Activated CD8-positive, alpha-beta memory T cell treated with anti-CD3 and anti-CD28 coated beads for 48 hours (primary cell): ENCODE measurements at regions not wholly inside any gene's neighbourhood (a gene's known extent, or its start where the extent isn't known, plus 50 kb on each side); places are given as distances from the start of the nearest gene placed in this dataset.
A peak's percentile ranks its signal among the peaks of the same experiment; 100 is the strongest.
"Not testable (repeated sequence)": the region's sequence is repeated elsewhere in the genome, so short reads cannot be mapped to it uniquely, and the experiment has no call there.

Experiments
- DNase-seq, 3 experiments: peaks; one replicate each; pipeline ENCODE4 v3.0.0-alpha.2; 2020; ENCODE audit warnings: low read depth in 2 of 3, low spot score in 2 of 3

GRCh38 chr2:87454421-87454820 is 293.5 kb upstream of the PLGLB2 start:
- DNase-seq = not testable (repeated sequence)

- DNase-seq = not testable (repeated sequence)
Observed at GRCh38 chr2:87455209-87455853, 292.6 kb upstream of the PLGLB2 start.

- DNase-seq = not testable (repeated sequence)
Observed at GRCh38 chr2:87455854-87456249, 292.0 kb upstream of the PLGLB2 start.

DNA sequence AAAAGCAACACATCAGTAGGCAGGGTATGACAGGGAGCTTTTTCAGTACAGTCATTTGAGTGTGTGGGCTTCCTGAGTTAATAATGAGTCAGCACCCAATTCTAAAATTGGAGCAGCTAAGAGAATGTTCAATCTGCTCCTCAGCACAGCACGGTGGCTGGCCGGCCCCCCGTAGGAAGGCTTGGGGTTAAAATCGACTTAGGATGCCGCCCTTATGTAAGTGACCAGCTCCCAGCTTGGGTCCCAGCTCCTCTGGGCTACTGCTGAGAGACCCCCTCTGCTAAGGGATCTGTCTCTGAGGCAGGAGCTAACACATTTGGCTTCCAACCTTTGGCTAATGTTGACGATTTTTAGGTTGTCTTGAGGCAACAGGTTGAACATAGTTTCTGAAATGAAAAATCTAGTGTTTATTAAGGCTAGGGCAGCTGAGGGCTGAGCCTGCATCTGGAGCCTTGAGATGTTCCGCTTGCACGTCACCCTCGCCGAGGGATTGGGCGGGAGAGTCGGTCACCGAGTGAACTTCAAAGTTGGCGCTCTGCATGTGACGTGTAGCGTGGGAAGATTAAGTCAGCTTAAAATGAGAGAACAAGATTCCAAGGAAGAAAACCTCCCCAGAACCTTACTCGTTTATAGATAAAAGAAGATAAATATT is 291.3 kb upstream of the PLGLB2 start:
- DNase-seq = not testable (repeated sequence)

GRCh38 chr2:87457129-87457499 is 290.8 kb upstream of the PLGLB2 start:
- DNase-seq = not testable (repeated sequence)

- not testable (repeated sequence) for DNase-seq
Observed at GRCh38 chr2:87458938-87459337, 288.9 kb upstream of the PLGLB2 start.

GRCh38 chr2:87460104-87460503 is 287.8 kb upstream of the PLGLB2 start:
- DNase-seq = not testable (repeated sequence)

GRCh38 chr2:87460662-87461061 is 287.2 kb upstream of the PLGLB2 start:
- DNase-seq = not testable (repeated sequence)

DNA sequence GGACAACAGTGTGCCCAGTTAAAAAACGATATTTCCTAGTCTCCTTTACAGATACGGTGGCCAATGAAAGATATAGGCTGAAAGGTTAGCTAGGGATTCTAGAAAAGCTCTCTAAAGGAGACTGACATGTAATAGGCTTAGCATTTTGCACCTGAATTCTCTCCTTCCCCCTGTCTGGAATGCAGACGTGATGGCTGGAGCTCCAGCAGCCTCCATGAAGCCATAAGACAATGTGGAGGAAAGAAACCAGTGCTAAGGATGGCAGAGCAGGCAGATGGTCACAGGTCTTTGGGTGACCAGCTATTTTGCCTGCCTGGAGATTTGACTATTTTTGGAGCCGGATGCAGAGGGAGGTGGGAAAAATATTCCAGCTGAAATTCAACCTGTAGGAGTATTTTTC is 286.2 kb upstream of the PLGLB2 start:
- not testable (repeated sequence) for DNase-seq

DNA sequence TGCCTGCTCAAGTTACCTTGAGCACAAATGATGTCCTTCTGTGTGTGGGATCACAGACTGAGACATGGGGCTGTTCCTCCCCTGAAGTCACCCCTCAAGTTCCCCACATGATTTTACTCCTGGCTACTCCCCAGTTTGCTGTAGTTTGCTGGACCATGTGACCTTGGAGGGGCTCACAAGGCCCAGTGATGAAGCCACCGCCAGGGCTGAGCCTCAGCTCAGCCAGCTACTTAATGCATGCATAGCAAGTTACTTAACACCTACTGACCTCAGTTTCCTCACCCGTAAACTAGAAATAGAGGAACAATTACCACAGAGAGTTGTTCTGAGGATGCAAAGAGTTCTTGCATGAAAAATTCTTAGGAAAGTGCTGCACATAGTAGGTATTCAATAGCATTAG is 283.7 kb upstream of the PLGLB2 start:
- not testable (repeated sequence) for DNase-seq

GRCh38 chr2:87465730-87466129 is 282.2 kb upstream of the PLGLB2 start:
- not testable (repeated sequence) for DNase-seq

DNA sequence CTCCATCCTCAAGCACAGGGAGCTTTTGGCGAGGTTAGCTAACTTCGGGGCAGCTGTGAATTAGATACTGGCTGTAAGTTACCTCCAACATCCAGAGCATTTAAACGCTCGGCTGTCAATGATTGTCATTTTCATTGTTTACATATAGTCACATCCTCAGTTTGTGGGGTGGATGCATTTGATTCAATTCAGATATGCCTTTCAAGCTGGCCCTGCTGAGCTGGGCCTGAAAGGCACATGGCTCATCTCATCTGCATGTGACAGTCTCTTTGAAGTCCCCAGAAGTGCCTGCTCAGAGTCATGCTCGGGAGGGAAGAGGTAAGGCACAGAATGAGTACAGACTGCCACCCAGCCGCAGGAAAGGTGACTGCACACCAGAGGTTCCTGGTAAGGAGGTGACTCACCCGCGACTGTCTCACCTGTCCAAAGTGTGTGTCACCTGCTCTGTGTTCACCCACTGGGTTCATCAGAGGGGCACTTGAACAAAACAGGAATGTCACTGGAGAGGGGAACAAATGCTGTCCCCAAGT is 281.2 kb upstream of the PLGLB2 start:
- peak in 1 of 3 experiments; percentile 50 for DNase-seq

DNA sequence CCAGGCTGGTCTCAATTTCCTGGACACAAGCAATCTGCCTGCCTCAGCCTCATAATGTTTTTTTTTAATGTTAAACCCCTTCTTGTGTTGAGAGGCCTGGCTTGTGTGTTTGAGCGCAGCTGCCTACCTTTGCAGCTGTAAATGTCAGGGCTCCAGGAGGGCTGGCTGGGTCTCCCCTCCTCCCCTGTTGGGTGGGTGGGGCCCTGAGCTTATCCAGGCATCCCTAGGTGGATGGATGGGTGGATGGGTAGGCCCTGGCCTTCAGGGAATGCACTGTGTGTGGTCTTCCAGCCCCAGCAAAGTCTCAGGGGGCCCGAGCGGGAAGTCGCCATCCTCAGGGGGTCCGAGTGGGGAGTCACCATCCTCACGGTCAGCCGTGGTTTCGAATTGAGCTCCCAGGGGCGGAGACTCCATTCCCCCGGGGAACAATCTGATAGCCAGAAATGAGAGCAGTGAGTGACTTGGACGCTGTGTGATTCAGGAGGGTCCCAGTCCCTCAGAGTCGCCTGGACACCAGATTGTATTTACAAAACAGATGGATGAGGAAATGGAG is 279.4 kb upstream of the PLGLB2 start:
- DNase-seq = not testable (repeated sequence)

DNA sequence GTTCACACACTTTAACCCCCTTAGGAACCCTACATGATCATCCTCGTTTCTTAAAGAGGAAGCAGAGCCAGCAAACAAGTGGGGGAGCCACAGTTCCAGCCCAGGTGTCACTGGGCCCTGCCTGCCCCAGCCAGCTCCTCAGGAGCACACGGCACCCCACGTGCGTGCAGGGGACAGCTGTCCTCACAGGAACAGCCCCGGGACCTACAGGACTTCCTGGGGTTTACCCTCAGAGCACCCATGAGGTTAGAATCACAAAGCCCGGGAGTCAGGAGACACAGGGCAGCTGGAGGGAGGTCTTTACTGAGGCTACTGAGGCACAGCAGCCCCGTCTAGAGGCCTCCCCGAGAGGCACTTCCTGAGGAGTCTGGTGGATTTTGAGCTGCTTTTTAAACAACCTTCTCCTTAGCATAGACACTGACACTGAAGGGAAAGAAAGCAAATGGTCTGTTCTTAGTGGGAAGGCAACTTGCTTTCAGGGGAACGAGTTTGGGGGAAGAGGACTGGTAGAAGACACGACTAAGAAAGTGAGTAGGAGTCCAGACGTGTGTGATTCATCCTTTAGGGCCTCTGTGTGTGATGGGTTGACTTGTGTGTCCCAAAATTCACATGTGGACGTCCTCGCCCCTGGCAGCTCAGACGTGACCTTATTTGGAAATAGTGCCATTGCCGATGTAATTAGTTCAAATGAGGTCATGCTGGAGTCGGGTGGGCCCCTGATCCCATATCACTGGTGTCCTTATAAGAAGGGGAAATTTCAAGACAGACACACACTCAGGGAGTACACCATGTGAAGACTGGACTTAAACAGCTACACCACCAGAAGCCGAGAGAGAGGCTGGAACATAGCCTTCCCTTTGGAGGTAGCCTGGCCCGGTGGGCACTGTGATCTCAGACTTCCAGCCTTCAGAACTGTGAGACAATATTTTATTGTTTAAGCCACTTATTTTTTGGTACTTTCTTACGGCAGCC is 278.4 kb upstream of the PLGLB2 start:
- peak in 1 of 3 experiments; percentile 49 for DNase-seq

- peak in 1 of 3 experiments; percentile 37 for DNase-seq
Observed at GRCh38 chr2:87470381-87471380, 277.2 kb upstream of the PLGLB2 start.

DNA sequence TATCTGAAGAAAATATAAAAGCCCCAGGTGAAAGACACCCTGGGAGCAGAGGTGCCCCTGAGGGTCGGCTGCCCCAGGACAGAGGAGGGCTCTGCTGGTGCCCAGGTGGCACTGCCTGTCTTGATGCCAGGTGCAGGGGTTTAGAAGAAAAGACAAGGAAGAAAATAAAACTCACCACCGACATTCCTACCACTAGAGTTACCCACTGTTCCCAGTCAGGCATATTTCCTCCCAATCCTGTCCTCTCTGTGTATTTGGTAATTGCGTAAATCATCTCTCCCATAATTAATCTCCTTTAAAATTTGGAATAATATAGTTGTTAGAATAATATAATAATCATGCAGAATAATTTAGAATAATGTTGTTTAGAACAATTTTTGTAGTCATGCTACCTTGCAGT is 276.4 kb upstream of the PLGLB2 start:
- DNase-seq = not testable (repeated sequence)

- DNase-seq = not testable (repeated sequence)
Observed at GRCh38 chr2:87476223-87476872, 271.5 kb upstream of the PLGLB2 start.

- DNase-seq = not testable (repeated sequence)
Observed at GRCh38 chr2:87476936-87477335, 271.0 kb upstream of the PLGLB2 start.
